Upper lobe of left lung (tissue), 4 donors: ENCODE measurements at regions not wholly inside any gene's neighbourhood (a gene's known extent, or its start where the extent isn't known, plus 50 kb on each side); places are given as distances from the start of the nearest gene placed in this dataset.

Source experiments
- EP300 ChIP-seq, 4 donors: sonication (generic); formaldehyde crosslinking; IDR thresholded peaks; one replicate each; pipeline ENCODE4 v1.5.1; 2017; ENCODE audit warnings: antibody characterized with exemption in 4 of 4, control low read depth in 2 of 4
- POLR2A ChIP-seq, 4 donors: fragments of 450-650 bp; IDR thresholded peaks; one replicate each; pipeline ENCODE4 v1.5.1; 2016 to 2017; ENCODE audit warnings: antibody characterized with exemption in 4 of 4, mild to moderate bottlenecking in 2 of 4
- TF ChIP-seq, protein P1 (sequence below), 6 experiments: fragments of 450-650 bp in 4 of 6; fragments of 200-600 bp in 2 of 6; sonication (generic) in 2 of 6; IDR thresholded peaks; one replicate each; pipeline ENCODE4 v1.5.1; 2016 to 2019; ENCODE audit warnings: antibody characterized with exemption in 6 of 6

DNA sequence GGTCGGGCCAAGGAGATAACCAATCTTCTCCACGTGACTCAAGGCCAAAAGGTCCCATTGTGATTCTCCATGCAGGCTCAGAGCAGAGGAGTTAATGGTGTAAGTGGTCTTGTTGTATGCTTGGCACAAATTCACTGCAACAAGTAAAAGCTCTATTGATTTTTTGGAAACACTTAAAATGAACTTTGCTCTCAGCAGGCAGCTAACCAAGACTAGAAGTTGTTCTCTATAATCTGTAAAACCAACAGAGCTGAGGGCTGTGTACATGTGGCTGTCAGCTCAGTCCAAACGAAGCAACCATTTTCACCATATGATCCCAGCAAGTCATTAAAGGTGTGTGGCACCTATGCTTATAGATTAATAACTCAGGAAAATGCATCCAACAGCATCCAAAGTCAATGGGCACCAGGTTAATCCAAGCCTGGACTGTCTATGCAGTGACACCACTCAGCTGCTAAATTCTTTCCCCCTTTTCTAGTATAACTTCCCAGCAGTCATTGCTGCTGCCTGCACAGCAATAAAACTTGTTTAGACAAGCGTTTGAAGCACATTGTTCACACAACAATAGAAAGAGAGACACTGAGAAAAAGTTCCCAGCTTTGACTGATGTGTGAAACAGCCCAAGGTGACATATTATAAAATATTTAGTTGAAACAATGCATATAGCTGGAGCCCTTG lies 603.8 kb upstream of the ADAMTS9 start:
- TF ChIP-seq, protein P1, sequence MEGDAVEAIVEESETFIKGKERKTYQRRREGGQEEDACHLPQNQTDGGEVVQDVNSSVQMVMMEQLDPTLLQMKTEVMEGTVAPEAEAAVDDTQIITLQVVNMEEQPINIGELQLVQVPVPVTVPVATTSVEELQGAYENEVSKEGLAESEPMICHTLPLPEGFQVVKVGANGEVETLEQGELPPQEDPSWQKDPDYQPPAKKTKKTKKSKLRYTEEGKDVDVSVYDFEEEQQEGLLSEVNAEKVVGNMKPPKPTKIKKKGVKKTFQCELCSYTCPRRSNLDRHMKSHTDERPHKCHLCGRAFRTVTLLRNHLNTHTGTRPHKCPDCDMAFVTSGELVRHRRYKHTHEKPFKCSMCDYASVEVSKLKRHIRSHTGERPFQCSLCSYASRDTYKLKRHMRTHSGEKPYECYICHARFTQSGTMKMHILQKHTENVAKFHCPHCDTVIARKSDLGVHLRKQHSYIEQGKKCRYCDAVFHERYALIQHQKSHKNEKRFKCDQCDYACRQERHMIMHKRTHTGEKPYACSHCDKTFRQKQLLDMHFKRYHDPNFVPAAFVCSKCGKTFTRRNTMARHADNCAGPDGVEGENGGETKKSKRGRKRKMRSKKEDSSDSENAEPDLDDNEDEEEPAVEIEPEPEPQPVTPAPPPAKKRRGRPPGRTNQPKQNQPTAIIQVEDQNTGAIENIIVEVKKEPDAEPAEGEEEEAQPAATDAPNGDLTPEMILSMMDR (IDR thresholded peaks at IDR 0.05) = no peak
- TF ChIP-seq EP300 (IDR thresholded peaks at IDR 0.05) (no peak), POLR2A (IDR thresholded peaks at IDR 0.05) (no peak)
